ENCODE measurements at regions not wholly inside any gene's neighbourhood (a gene's known extent, or its start where the extent isn't known, plus 50 kb on each side); places are given as distances from the start of the nearest gene placed in this dataset.
A peak's percentile ranks its signal among the peaks of the same experiment; 100 is the strongest.
"Not testable (repeated sequence)": the region's sequence is repeated elsewhere in the genome, so short reads cannot be mapped to it uniquely, and the experiment has no call there.

DNA sequence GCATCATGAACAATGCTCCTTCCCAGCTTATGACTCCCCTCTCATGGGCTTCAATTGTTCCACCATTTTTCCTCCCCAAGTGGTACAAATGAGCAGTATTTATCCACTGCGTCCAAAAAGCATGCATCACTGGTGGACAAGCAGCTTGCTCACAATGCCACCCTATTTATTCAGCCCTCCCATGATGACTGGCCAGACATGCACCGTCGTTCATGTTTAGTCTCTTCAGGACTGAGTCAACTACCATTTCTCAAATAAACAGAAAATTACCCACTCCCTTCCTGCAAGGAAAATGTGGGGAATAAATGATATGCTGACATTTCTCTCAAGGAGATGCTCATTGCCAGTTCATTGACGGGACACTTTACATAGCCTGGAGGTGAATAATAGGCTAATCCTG is 300.4 kb downstream of the C6orf118 start:
- DNase-seq (ENCODE audit: low read depth) = no peak

DNA sequence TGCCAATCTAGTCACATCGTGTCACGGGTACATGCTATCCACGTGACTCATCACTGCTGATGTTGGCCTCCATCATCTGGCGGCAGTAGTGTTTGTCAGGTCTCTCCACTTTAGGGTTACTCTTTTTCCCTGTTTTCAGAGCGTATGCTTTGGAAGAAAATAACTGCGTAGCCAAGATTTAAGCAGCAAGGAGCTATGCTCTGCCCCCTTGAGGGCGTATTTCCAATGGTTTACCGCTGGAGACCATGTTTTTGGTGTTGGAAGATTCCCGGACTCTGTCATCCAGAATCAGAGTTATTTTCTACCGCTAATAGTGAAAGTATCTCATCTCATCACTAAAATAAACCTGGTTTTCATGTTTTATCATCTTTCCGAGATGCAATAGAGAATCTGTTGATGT is 306.5 kb downstream of the C6orf118 start:
- no peak for DNase-seq (ENCODE audit: low read depth)

DNA sequence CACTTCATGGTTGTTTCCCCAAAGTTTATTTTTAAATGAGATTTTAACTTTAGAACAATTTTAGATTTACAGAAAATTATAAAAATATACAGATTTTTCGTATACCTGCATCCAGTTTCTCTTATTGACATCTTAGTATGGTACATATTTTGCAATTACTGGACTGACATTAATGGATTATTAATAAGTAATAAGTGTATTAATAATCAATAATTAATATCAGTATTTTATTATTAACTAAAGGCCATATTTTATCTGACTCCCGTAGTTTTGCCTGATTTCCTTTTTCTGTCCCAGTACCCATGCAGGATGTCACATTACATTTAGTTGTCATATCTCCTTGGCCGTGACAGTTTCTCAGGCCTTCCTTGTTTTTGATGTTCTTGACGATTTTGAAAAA is 307.0 kb downstream of the C6orf118 start:
- DNase-seq (ENCODE audit: low read depth) = no peak

DNA sequence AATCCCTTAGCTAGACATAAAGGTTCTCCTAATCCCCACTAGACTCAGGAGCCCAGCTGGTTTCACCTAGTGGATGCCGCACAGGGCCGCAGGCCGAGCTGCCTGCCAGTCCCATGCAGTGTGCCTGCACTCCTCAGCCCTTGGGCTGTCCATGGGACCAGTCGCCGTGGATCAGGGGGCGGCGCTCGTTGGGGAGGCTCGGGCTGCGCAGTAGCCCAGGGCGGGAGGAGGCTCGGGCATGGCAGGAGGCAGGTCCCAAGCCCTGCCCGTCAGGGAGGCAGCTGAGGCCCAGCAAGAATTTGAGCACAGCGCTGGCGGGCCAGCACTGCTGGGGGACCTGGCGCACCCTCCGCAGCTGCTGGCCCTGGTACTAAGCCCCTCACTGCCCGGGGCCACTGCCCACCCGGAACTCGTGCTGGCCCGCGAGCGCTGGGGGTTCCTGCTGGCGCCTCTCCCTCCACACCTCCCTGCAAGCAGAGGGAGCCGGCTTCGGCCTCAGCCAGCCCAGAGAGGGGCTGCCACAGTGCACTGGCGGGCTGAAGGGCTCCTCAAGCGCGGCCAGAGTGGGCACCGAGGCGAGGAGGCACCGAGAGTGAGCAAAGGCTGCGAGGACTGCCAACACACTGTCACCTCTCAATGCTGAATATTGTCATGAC is 307.8 kb downstream of the C6orf118 start:
- no peak for DNase-seq (ENCODE audit: low read depth)

DNA sequence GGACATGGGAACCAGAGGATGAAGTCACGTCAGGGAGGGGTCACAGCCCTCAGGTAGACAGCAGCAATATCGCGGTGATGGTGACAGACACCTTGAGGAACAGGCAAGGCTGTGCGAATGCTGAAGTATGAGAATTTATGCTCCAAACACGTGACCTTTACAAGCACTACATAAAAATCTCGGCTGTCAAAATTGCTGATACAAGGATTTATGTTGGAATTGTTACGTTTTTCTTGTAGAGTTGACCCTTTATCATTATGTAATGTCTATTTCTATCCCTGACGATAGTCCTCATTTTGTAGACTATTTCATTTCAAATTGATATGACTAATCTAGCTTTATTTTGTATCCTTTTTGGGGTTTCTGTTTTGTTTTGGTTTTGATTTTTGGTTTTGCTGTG is 311.1 kb downstream of the C6orf118 start:
- DNase-seq (ENCODE audit: low read depth) = no peak

DNA sequence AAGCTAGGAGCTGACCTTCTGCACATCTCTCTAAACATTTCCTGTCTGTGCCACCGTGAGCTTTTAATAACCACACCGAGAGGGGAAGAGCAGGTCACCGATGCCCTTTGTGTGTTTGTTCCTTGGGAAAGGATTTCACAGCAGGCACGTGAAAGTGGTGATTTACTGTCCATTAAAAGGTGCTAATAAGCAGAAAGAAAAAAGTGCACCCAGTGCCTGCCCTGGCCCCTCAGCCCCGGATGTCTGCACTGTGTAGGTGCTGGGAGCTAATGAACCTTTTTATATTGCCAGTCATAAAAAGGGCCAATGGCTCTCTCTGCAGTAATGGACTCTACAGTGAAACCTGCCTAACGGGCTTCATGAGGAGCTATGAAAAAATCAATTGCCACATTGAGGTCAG is 312.6 kb downstream of the C6orf118 start:
- no peak for DNase-seq (ENCODE audit: low read depth)

DNA sequence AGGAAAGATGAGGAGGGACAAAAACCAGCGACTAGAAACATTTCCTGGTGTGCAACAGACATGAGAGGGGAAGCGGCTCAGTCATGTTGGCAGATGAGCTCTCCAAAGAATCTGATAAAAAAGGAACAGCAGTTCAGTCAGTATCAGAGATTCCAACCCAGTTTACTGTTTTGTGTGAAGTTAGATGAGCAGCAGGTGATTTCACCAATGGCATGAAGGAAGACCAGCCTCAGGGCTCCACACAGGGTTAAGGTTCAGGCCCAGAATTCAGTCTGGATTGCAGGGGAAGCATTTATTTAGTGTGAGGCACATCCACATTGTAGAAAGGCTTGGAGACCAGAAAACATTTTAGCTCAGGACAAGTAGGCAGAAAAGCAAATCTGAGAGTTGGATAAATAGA is 317.8 kb downstream of the C6orf118 start:
- DNase-seq (ENCODE audit: low read depth) = no peak

DNA sequence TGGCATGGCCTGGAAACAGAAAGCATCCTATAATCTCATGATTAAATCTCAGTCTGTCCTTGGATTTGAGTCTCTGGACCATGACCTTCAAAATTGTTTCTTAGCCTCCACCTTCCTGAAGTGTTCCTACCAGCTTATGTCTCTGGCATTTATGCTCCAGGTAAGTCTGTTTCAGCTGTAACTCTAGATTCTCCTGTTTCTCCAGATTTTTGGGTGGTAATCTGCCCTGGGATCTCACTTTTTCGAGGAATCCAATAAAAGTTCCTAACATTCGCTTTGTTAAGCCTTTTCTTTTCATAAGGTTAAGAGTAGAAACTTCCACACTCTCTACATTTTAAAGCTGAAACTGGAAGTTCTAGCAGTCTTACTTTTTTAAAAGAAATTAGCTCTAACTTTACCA is 318.5 kb downstream of the C6orf118 start:
- DNase-seq (ENCODE audit: low read depth) = no peak

DNA sequence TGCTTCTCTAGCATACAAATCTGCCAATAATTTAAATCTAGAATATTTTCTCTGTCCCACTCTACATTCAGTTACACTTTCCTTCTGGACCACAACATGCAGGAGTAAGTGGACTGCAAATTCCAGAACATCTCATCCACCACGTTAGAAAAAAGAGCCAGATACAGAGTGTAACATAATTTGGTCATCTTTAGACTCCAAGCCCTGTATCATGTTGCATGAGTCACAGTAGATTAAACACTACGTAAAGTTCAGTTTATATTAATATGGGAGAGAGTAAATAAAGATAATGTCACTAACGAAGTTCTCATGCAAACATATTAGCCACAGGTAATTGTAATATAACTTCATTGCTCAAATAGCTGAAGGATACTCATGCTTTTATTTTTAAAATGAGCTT is 327.0 kb downstream of the C6orf118 start:
- DNase-seq (ENCODE audit: low read depth) = no peak

DNA sequence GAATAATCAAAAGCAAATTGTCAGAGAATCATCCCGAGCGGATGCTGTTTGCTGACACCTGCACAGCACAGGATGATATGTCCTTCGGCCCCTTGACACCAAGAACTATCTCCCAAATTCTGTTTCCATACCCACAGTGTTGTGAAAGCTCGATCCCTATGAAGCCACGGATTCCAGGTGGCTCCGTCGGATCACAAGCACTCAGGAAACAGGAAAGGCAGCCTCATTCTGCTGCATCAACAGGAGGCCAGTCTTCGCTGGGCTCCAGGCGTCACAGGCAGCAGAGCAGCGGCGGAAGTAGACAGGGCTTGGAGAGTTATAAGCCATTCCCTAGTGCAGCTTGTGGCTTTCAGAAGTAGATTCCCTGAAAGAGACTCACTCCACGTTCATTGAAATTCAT is 342.3 kb downstream of the C6orf118 start:
- DNase-seq (ENCODE audit: low read depth) = no peak

DNA sequence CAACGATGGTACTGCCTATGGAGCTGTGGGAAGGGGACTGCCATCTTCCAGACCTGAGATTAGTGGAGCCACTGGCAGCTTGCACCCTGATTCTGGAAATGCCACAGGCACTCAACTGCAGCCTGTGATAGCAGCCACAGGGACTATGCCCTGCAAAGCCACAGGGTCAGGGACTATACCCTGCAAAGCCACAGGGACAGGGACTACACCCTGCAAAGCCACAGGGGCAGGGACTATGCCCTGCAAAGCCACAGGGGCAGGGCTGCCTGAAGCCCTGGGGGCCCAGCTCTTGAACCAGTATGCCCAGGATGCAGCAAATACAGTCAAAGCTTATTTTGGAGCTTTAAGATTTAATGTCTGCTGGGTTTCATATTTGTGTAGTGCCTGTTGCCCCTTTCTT is 346.6 kb downstream of the C6orf118 start:
- no peak for DNase-seq (ENCODE audit: low read depth)

DNA sequence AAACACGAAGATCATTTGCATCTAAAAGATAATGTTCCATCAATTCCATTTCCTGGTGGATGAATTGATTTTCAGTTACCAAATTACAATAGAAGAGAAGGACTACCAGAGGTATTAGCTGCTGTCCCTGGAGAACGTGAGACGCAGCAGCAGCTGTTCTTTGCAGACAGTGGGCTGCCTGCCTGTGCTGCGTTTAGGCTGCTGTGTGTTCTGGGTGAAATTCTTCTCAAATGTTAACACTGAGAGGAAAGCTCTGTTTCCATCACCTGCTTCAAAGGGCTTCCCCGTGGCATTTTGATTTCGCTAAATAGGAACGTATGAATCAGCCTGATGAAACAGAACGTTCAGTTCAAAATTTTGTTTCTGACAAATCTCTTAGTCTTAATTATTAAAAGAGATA is 362.2 kb downstream of the C6orf118 start:
- DNase-seq (ENCODE audit: low read depth) = no peak

DNA sequence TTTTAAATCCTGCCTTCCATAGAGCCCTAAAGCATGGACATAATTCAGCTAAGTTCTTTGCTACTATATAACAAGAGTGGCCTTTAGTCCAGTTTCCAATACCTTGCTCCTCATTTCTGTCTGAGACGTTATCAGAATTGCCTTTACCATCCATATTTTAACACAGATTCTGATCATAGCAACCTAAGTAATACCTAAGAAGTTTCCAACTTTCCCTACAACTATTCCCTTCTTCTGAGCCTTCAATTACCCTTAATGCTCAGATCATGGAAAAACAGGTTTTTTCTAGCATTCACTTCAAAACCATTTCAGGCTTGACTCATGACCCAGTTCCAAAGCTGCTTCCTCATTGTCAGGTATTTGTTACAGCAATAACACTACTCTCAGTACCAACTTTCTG is 367.1 kb downstream of the C6orf118 start:
- no peak for DNase-seq (ENCODE audit: low read depth)

DNA sequence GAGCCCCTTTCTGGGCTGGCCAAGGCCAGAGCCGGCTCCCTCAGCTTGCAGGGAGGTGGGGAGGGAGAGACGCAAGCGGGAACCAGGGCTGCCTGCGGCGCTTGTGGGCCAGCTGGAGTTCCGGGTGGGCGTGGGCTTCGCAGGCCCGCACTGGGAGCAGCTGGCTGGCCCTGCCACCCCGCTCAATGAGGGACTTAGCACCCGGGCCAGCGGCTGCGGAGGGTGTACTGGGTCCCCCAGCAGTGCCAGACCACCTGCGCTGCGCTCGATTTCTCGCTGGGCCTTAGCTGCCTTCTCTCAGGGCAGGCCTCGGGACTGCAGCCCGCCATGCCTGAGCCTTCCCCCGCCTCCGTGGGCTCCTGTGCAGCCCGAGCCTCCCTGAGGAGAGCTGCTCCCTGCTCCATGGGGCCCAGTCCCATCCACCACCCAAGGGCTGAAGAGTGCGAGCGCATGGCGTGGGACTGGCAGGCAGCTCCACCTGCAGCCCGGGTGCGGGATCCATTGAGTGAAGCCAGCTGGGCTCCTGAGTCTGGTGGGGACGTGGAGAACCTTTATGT is 376.1 kb downstream of the C6orf118 start:
- DNase-seq (ENCODE audit: low read depth) = not testable (repeated sequence)

DNA sequence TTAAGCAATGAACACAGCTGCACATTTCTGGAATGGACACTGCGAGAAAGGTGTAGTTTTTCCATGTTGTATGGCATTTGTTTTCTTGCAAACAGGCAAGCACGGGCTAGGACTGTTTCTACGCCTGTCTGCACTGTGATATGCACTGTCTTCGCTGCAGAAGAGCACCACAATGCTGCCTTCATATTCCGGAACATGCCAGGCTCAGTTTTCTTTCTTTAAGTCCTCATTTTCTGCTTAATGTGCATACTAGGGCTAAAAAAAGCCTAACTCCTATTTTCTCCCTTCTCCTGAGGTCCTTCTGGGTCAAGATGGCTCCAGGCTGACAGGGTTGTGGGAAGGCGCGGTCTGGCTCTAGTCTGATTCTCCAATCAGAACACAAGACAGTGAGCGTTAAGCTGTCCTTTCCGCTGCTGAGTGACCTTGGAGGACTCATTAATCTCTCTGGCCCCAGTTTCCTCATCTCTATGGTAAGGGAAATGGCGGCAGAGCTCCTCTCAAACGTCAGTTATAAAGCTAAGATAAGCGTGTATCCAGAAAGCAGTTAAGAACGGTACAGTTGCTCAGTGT is 379.9 kb downstream of the C6orf118 start:
- no peak for DNase-seq (ENCODE audit: low read depth)

DNA sequence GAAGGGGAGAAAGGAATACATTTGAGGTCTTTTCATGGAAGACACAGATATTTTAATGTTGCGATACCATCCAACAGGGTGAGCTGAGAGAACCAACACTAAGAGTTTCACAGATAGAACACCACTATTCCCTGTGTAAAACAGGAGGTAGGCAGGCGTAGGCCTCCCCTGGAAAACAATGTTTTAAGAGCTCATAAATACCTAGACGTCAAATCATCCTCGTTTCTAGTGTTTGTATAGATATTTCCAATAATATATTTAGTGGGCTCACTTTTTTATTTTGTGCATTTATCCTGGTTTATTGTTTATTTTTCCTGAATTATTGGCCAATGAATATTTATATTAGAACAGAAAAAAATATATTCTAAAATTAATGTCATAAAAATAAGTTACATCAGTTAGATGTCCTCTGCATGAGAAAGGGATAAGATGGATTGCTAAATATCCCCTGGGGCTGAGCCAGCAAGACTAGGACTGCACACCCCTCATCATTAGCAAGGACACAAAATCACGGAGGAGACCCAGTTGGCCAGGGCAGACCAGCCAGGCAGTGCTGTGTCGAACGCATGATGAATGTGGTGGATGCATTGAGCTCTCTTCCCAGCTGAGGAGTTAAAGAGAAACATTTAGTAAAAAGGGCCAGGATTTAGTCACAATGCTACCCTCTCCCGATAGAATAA is 380.5 kb downstream of the C6orf118 start:
- DNase-seq (ENCODE audit: low read depth) = no peak

DNA sequence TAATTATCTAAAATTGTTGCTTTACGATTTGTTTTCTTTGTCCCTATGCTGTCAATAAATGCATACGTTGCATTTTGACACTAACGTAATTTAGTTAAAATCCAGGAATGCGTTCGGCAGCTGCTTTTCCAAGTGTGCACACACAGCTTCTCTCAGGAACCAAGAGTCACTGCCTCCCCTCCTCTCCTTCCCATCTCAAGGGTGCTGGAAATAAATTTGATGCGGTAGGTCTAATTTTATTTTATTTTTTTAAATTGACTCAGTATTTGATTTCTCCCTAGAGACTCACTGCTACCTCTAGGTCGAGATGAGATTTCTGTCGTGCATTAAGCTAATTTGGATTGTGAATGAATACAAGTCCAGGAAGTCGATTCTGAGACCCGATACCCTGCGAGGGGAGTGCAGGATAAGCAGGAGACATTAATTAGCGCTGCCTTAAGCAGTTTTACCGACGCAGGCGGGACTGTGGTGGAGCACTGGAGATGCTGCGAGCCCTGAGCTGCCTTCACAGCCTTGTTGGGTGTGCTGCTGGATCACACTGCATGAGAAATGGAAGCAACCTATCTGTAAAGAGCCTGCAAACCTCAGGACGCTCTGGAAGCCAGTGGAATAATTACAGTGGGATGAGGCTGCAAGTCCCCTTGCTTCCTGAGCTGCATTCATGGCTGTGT is 381.2 kb downstream of the C6orf118 start:
- DNase-seq (ENCODE audit: low read depth) = no peak

DNA sequence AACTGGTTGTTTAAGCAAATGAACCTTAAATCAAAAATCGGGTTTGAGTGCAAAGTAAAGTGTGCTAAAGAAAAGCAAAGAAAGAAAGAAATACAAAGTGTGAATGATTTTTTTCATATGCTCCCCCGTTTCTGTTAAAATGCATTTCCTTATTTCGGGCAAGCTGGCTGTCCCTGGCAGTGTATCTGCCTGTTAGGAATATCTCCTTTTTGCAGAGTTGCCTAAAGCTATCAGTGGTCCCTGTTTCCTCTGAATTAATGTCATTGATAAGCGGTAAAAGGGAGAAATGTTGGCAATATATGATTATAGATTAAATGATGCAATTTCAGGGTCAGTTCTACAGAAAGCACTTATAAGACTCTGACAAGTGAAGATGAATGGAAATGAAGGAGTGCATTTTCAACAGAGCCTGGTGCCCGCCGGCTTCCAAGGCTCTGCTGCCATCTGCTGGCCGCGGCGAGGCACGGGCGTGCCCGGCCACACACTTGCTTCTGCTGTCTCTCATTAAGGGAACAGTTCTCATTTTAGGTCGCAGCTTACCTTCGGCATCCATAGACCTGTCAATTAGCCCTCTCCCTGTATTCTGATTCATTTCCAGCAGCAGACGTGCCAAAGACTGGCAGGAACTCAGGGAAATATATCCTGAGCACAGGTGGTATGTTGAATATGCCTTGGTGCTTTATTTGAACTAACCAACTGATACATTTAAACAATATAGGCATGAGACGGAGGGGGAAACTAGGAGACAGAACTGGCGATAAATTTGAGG is 381.9 kb downstream of the C6orf118 start:
- DNase-seq (ENCODE audit: low read depth) = peak; percentile 33

DNA sequence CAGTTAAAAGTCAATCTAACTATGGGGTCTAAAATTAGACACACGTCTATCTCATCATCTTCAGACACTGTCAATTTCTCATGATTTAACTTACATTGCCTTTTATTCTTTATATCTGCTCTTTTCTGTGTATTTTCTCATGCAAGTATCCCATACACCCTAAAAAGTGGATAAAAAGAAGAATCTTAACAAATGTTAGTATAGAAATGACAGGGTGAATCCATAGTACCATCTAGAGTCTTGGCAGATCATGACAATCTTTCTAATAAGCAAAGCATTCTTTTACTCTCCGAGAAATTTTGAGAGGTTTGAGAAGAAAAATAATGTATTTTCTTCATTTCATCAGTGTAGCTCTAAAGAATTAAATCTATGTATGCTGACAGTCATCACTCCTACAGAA is 382.7 kb downstream of the C6orf118 start:
- DNase-seq (ENCODE audit: low read depth) = no peak

DNA sequence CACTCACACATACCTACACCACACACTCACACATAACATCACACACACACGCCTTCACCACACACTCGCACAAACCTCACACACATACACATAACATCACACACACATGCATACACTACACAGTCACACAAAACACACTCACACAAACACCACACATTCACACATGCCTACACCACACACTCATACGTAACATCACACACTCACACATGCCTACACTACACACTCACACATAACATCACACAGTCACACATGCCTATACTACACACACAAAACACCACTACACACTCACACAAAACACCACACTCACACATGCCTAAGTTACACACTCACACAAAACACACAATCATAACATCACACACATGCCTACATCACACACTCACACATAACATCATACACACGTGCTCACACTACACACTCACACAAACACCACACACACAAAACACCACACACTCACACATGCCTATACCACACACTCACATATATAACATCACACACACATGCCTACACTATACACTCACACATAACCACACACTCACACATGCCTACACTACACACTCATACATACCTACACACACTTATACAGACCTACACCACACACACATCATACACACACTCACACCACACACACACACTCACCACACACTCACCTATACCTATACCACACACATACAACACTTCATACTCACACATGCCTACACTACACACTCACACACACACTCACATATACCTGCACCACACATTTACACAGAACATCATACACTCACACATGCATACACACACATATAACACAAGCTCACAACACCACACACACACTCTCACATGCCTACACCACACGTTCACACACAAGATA is 383.5 kb downstream of the C6orf118 start:
- no peak for DNase-seq (ENCODE audit: low read depth)

DNA sequence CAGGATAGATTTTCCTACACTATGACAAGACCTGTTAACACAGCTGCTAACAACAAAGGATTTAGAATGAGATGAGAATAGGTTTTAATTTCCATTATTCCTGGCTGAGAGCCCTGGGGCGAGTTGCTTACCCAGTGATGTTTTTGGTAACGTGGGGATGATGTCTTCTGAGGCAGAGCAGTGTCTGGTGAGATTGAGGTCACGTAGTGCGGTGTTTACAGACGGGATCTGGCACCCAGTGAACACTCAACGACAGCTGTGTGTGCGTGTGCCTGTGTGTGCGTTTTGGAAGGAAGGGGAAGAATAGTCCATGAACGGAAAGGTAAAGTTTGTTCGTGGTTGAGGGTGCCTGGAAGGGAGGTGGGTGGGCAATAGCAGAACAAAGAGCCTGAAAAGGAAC is 384.7 kb downstream of the C6orf118 start:
- no peak for DNase-seq (ENCODE audit: low read depth)
